Effector memory CD4-positive, alpha-beta T cell (primary cell): ENCODE measurements at regions not wholly inside any gene's neighbourhood (a gene's known extent, or its start where the extent isn't known, plus 50 kb on each side); places are given as distances from the start of the nearest gene placed in this dataset.
"Not testable (repeated sequence)": the region's sequence is repeated elsewhere in the genome, so short reads cannot be mapped to it uniquely, and the experiment has no call there.

Source experiments
- DNase-seq, 3 donors: peaks; one replicate each; pipeline ENCODE4 v3.0.0-alpha.2; 2020
- H3K27ac ChIP-seq: 2 replicates; pipeline ENCODE4 v1.7.0; 2013; ENCODE audit warnings: mild to moderate bottlenecking, low read length, moderate library complexity; ENCODE audit not compliant: insufficient read depth, poor library complexity, severe bottlenecking
- H3K27me3 ChIP-seq: replicated peaks from 2 replicates; pipeline ENCODE4 v1.7.0; 2013; ENCODE audit warnings: mild to moderate bottlenecking, low read length; ENCODE audit not compliant: insufficient read depth, control insufficient read depth, poor library complexity, severe bottlenecking
- H3K36me3 ChIP-seq: 2 replicates; pipeline ENCODE4 v1.7.0; 2013; ENCODE audit warnings: mild to moderate bottlenecking, low read length, moderate library complexity; ENCODE audit not compliant: control insufficient read depth, insufficient read depth
- H3K4me1 ChIP-seq: 2 replicates; pipeline ENCODE4 v1.7.0; 2013; ENCODE audit warnings: low read length, mild to moderate bottlenecking; ENCODE audit not compliant: control insufficient read depth, insufficient read depth, poor library complexity, severe bottlenecking
- H3K4me3 ChIP-seq: 2 replicates; pipeline ENCODE4 v1.7.0; 2013; ENCODE audit warnings: low read length, low read depth, mild to moderate bottlenecking; ENCODE audit not compliant: insufficient read depth, poor library complexity, severe bottlenecking
- H3K9me3 ChIP-seq: 2 replicates; pipeline ENCODE4 v1.7.0; 2013; ENCODE audit warnings: mild to moderate bottlenecking, low read length, moderate library complexity; ENCODE audit not compliant: control insufficient read depth

- Histone ChIP-seq H3K4me1 (no peaks in the 10 kb centered on the region), H3K9me3 (no peaks in the 10 kb centered on the region), H3K27ac (no peak overlapping the region), H3K27me3 (no peaks in the 10 kb centered on the region), H3K4me3 (no peak overlapping the region), H3K36me3 (no peaks in the 10 kb centered on the region)
- DNase-seq, result no peak
Observed at GRCh38 chr1:89436856-89437255, 73.0 kb downstream of the GBP6 start.

GRCh38 chr1:89438301-89438700 is 74.4 kb downstream of the GBP6 start:
- not testable (repeated sequence) for H3K4me3 ChIP-seq, H3K4me1 ChIP-seq, H3K9me3 ChIP-seq, DNase-seq, H3K36me3 ChIP-seq, H3K27me3 ChIP-seq, H3K27ac ChIP-seq

GRCh38 chr1:89440911-89441310 is 77.1 kb downstream of the GBP6 start:
- Histone ChIP-seq H3K9me3 (no peaks in the 10 kb centered on the region), H3K4me3 (no peak overlapping the region), H3K36me3 (no peaks in the 10 kb centered on the region), H3K27ac (no peak overlapping the region), H3K27me3 (no peaks in the 10 kb centered on the region), H3K4me1 (no peaks in the 10 kb centered on the region)
- DNase-seq, result no peak

GRCh38 chr1:89444791-89445190 is 79.8 kb upstream of the LRRC8B start:
- no peaks in the 10 kb centered on the region for H3K4me1 ChIP-seq
- no peaks in the 10 kb centered on the region for H3K36me3 ChIP-seq
- H3K9me3 ChIP-seq, result no peaks in the 10 kb centered on the region
- H3K4me3 ChIP-seq, result no peak overlapping the region
- no peak overlapping the region for H3K27ac ChIP-seq
- DNase-seq, result no peak
- no peaks in the 10 kb centered on the region for H3K27me3 ChIP-seq

GRCh38 chr1:89451011-89451410 is 73.6 kb upstream of the LRRC8B start:
- H3K27me3 ChIP-seq, result no peaks in the 10 kb centered on the region
- no peaks in the 10 kb centered on the region for H3K4me1 ChIP-seq
- DNase-seq, result no peak
- H3K27ac ChIP-seq, result no peak overlapping the region
- H3K9me3 ChIP-seq, result no peaks in the 10 kb centered on the region
- H3K36me3 ChIP-seq, result no peaks in the 10 kb centered on the region
- no peak overlapping the region for H3K4me3 ChIP-seq

- Histone ChIP-seq H3K36me3 (no peaks in the 10 kb centered on the region), H3K27me3 (no peaks in the 10 kb centered on the region), H3K27ac (no peak overlapping the region), H3K4me1 (no peaks in the 10 kb centered on the region), H3K9me3 (no peaks in the 10 kb centered on the region), H3K4me3 (no peak overlapping the region)
- no peak for DNase-seq
Observed at GRCh38 chr1:89453123-89453972, 71.3 kb upstream of the LRRC8B start.

GRCh38 chr1:89454845-89455521 is 69.6 kb upstream of the LRRC8B start:
- no peaks in the 10 kb centered on the region for H3K27me3 ChIP-seq
- no peaks in the 10 kb centered on the region for H3K4me1 ChIP-seq
- no peaks in the 10 kb centered on the region for H3K36me3 ChIP-seq
- no peak overlapping the region for H3K27ac ChIP-seq
- H3K4me3 ChIP-seq, result no peak overlapping the region
- H3K9me3 ChIP-seq, result no peaks in the 10 kb centered on the region
- peak; percentile 25 to 46 (median 28) for DNase-seq

GRCh38 chr1:89457046-89457445 is 67.6 kb upstream of the LRRC8B start:
- no peaks in the 10 kb centered on the region for H3K36me3 ChIP-seq
- H3K9me3 ChIP-seq, result no peaks in the 10 kb centered on the region
- H3K4me1 ChIP-seq, result no peaks in the 10 kb centered on the region
- DNase-seq, result no peak
- H3K27me3 ChIP-seq, result peaks cover 3% of the 10 kb centered on the region
- no peak overlapping the region for H3K4me3 ChIP-seq
- no peak overlapping the region for H3K27ac ChIP-seq

- Histone ChIP-seq H3K36me3 (no peaks in the 10 kb centered on the region), H3K4me3 (no peak overlapping the region), H3K27me3 (peaks cover 6% of the 10 kb centered on the region), H3K27ac (no peak overlapping the region), H3K9me3 (no peaks in the 10 kb centered on the region), H3K4me1 (no peaks in the 10 kb centered on the region)
- DNase-seq, result no peak
Observed at GRCh38 chr1:89459081-89459480, 65.5 kb upstream of the LRRC8B start.

GRCh38 chr1:89460325-89460724 is 64.3 kb upstream of the LRRC8B start:
- no peak overlapping the region for H3K27ac ChIP-seq
- H3K27me3 ChIP-seq, result peaks cover 6% of the 10 kb centered on the region

More at GRCh38 chr1:89460325-89460724, 64.3 kb upstream of the LRRC8B start:
- no peak for DNase-seq
- no peaks in the 10 kb centered on the region for H3K4me1 ChIP-seq
- no peak overlapping the region for H3K4me3 ChIP-seq
- H3K36me3 ChIP-seq, result no peaks in the 10 kb centered on the region
- H3K9me3 ChIP-seq, result no peaks in the 10 kb centered on the region
